HEK293 (cell line): ENCODE measurements at regions not wholly inside any gene's neighbourhood (a gene's known extent, or its start where the extent isn't known, plus 50 kb on each side); places are given as distances from the start of the nearest gene placed in this dataset.

Experiments
- CTCF ChIA-PET: fragments of 350-600 bp; formaldehyde crosslinking; extraction: SDS; loops from one replicate; lab custom pipeline; 2021; ENCODE audit warnings: antibody characterized with exemption; lab: Yijun Ruan, JAX
- POLR2A ChIA-PET: fragments of 300-600 bp; formaldehyde crosslinking; extraction: SDS; loops from one replicate; lab custom pipeline; 2020; ENCODE audit warnings: antibody characterized with exemption, inconsistent platforms; lab: Yijun Ruan, JAX
- H3K27ac ChIP-seq: fragments of 200-500 bp; sonication (Bioruptor generic); 2 replicates; pipeline ENCODE4 v1.5.1; 2014; ENCODE audit warnings: low read depth, low read length, control low read depth, inconsistent platforms; ENCODE audit errors: extremely low read depth
- H3K36me3 ChIP-seq, 2 experiments: fragments of 200-500 bp in 1 of 2; sonication (Bioruptor generic) in 1 of 2; 1 replicate in 1 of 2; 2 replicates in 1 of 2; pipeline ENCODE4 v1.5.1; 2014 to 2017; ENCODE audit warnings: inconsistent platforms in 2 of 2, low read length in 2 of 2; ENCODE audit not compliant: control insufficient read depth in 2 of 2, insufficient read depth in 1 of 2
- H3K4me1 ChIP-seq: fragments of 200-500 bp; sonication (Bioruptor generic); 2 replicates; pipeline ENCODE4 v1.5.1; 2014; ENCODE audit warnings: mild to moderate bottlenecking, low read length, inconsistent platforms; ENCODE audit not compliant: control insufficient read depth, insufficient read depth
- H3K4me3 ChIP-seq: 2 replicates; pipeline ENCODE4 v1.5.1; 2011; ENCODE audit warnings: low read depth, mild to moderate bottlenecking, control low read depth, low read length, moderate library complexity
- H3K9me3 ChIP-seq: fragments of 200-500 bp; sonication (Bioruptor generic); 2 replicates; pipeline ENCODE4 v1.5.1; 2014; ENCODE audit warnings: low read depth, low read length, inconsistent platforms; ENCODE audit not compliant: control insufficient read depth, insufficient read depth
- PRDM6 ChIP-seq: fragments of 450-650 bp; formaldehyde crosslinking; IDR thresholded peaks from 2 replicates; pipeline ENCODE4 v1.5.1; 2017; ENCODE audit warnings: missing biosample characterization, missing genetic modification characterization
- SP2 ChIP-seq: fragments of 450-650 bp; formaldehyde crosslinking; IDR thresholded peaks from 2 replicates; pipeline ENCODE4 v1.5.1; 2016; ENCODE audit warnings: missing biosample characterization, missing genetic modification characterization
- TCF7L2 ChIP-seq: IDR thresholded peaks from 2 replicates; pipeline ENCODE4 v1.6.1; 2011; ENCODE audit warnings: low read depth, mild to moderate bottlenecking, inconsistent platforms, low read length, moderate library complexity, borderline replicate concordance
- WT1 ChIP-seq: fragments of 450-650 bp; formaldehyde crosslinking; IDR thresholded peaks from 2 replicates; pipeline ENCODE4 v1.5.1; 2016; ENCODE audit warnings: missing biosample characterization, missing genetic modification characterization
- YY1 ChIP-seq: fragments of 450-650 bp; formaldehyde crosslinking; IDR thresholded peaks from 2 replicates; pipeline ENCODE4 v1.5.1; 2018; ENCODE audit warnings: missing biosample characterization, missing genetic modification characterization
- ZBTB17 ChIP-seq: fragments of 450-650 bp; formaldehyde crosslinking; IDR thresholded peaks from 2 replicates; pipeline ENCODE4 v1.5.1; 2016; ENCODE audit warnings: missing biosample characterization, missing genetic modification characterization
- ZFP3 ChIP-seq: fragments of 450-650 bp; formaldehyde crosslinking; IDR thresholded peaks from 2 replicates; pipeline ENCODE4 v1.5.1; 2016; ENCODE audit warnings: low read depth, missing biosample characterization, missing genetic modification characterization
- ZFP69B ChIP-seq: fragments of 450-650 bp; formaldehyde crosslinking; IDR thresholded peaks from 2 replicates; pipeline ENCODE4 v1.5.1; 2016; ENCODE audit warnings: missing biosample characterization, missing genetic modification characterization
- ZNF148 ChIP-seq: fragments of 450-650 bp; formaldehyde crosslinking; IDR thresholded peaks from 2 replicates; pipeline ENCODE4 v1.5.0; 2017; ENCODE audit warnings: missing biosample characterization, missing genetic modification characterization, borderline replicate concordance
- ZNF2 ChIP-seq: fragments of 450-650 bp; formaldehyde crosslinking; IDR thresholded peaks from 2 replicates; pipeline ENCODE4 v1.5.1; 2016; ENCODE audit warnings: missing biosample characterization, missing genetic modification characterization
- ZNF302 ChIP-seq: fragments of 450-650 bp; formaldehyde crosslinking; IDR thresholded peaks from 2 replicates; pipeline ENCODE4 v1.5.1; 2016; ENCODE audit warnings: missing biosample characterization, missing genetic modification characterization, low read depth
- ZNF366 ChIP-seq: fragments of 450-650 bp; formaldehyde crosslinking; conservative IDR thresholded peaks from 2 replicates; pipeline ENCODE4 v1.5.1; 2016; ENCODE audit warnings: missing biosample characterization, missing genetic modification characterization
- ZNF398 ChIP-seq: fragments of 450-650 bp; formaldehyde crosslinking; IDR thresholded peaks from 2 replicates; pipeline ENCODE4 v1.5.1; 2017; ENCODE audit warnings: missing biosample characterization, missing genetic modification characterization
- ZNF404 ChIP-seq: fragments of 450-650 bp; formaldehyde crosslinking; IDR thresholded peaks from 2 replicates; pipeline ENCODE4 v1.5.1; 2017; ENCODE audit warnings: missing biosample characterization, missing genetic modification characterization
- ZNF426 ChIP-seq: fragments of 450-650 bp; formaldehyde crosslinking; IDR thresholded peaks from 2 replicates; pipeline ENCODE4 v1.5.1; 2017; ENCODE audit warnings: missing biosample characterization, missing genetic modification characterization, mild to moderate bottlenecking, inconsistent platforms, moderate library complexity
- ZNF473 ChIP-seq: fragments of 450-650 bp; formaldehyde crosslinking; IDR thresholded peaks from 2 replicates; pipeline ENCODE4 v1.5.1; 2017; ENCODE audit warnings: missing biosample characterization, missing genetic modification characterization
- ZNF544 ChIP-seq: fragments of 450-650 bp; formaldehyde crosslinking; IDR thresholded peaks from 2 replicates; pipeline ENCODE4 v1.5.0; 2017; ENCODE audit warnings: missing biosample characterization, missing genetic modification characterization
- ZNF596 ChIP-seq: fragments of 450-650 bp; IDR thresholded peaks from 2 replicates; pipeline ENCODE4 v1.5.0; 2018; ENCODE audit warnings: missing biosample characterization, mild to moderate bottlenecking, missing genetic modification characterization, moderate library complexity
- ZNF639 ChIP-seq: fragments of 450-650 bp; formaldehyde crosslinking; IDR thresholded peaks from 2 replicates; pipeline ENCODE4 v1.5.1; 2016; ENCODE audit warnings: missing biosample characterization, missing genetic modification characterization
- ZSCAN4 ChIP-seq: fragments of 450-650 bp; formaldehyde crosslinking; IDR thresholded peaks from 2 replicates; pipeline ENCODE4 v1.5.1; 2017; ENCODE audit warnings: missing biosample characterization, missing genetic modification characterization
- TF ChIP-seq, protein P1 (sequence below): fragments of 450-650 bp; formaldehyde crosslinking; IDR thresholded peaks from 2 replicates; pipeline ENCODE4 v1.5.1; 2016; ENCODE audit warnings: missing biosample characterization, missing genetic modification characterization, borderline replicate concordance

- ChIA-PET CTCF (no interaction called here), POLR2A (no interaction called here)
- Histone ChIP-seq H3K4me1 (no peaks in the 10 kb centered on the region), H3K36me3 (no peaks in the 10 kb centered on the region), H3K27ac (no peak overlapping the region)
- TF ChIP-seq ZNF148 (no peak), ZNF596 (tag by site-specific recombination) (no peak), ZNF366 (tag by site-specific recombination) (no peak), ZNF544 (tag by site-specific recombination) (no peak), PRDM6 (tag by site-specific recombination) (no peak), ZFP69B (tag by site-specific recombination) (no peak), ZNF2 (tag by site-specific recombination) (no peak), ZNF398 (tag by site-specific recombination) (no peak)
- TF ChIP-seq, protein P1, sequence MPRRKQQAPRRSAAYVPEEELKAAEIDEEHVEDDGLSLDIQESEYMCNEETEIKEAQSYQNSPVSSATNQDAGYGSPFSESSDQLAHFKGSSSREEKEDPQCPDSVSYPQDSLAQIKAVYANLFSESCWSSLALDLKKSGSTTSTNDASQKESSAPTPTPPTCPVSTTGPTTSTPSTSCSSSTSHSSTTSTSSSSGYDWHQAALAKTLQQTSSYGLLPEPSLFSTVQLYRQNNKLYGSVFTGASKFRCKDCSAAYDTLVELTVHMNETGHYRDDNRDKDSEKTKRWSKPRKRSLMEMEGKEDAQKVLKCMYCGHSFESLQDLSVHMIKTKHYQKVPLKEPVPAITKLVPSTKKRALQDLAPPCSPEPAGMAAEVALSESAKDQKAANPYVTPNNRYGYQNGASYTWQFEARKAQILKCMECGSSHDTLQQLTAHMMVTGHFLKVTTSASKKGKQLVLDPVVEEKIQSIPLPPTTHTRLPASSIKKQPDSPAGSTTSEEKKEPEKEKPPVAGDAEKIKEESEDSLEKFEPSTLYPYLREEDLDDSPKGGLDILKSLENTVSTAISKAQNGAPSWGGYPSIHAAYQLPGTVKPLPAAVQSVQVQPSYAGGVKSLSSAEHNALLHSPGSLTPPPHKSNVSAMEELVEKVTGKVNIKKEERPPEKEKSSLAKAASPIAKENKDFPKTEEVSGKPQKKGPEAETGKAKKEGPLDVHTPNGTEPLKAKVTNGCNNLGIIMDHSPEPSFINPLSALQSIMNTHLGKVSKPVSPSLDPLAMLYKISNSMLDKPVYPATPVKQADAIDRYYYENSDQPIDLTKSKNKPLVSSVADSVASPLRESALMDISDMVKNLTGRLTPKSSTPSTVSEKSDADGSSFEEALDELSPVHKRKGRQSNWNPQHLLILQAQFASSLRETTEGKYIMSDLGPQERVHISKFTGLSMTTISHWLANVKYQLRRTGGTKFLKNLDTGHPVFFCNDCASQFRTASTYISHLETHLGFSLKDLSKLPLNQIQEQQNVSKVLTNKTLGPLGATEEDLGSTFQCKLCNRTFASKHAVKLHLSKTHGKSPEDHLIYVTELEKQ (tag by site-specific recombination) = no peak
- TF ChIP-seq, all 188 proteins: peak for 0
- Histone ChIP-seq H3K9me3 (no peaks in the 10 kb centered on the region), H3K4me3 (no peak overlapping the region)
Observed at GRCh38 chr12:125888921-125889320, 823.7 kb downstream of the AACS start.

- Histone ChIP-seq H3K27ac (no peak overlapping the region), H3K36me3 (no peaks in the 10 kb centered on the region), H3K4me3 (no peak overlapping the region), H3K9me3 (no peaks in the 10 kb centered on the region), H3K4me1 (no peaks in the 10 kb centered on the region)
- POLR2A ChIA-PET = no interaction called here
- CTCF ChIA-PET = no interaction called here
- no peak for TF ChIP-seq YY1 (tag by site-specific recombination)
- TF ChIP-seq ZNF426 (tag by site-specific recombination) = no peak
- no peak for TF ChIP-seq ZBTB17
- TF ChIP-seq ZFP3 = no peak
- no peak for TF ChIP-seq ZNF473 (tag by site-specific recombination)
- TF ChIP-seq ZNF404 = no peak
- no peak for TF ChIP-seq SP2 (tag by site-specific recombination)
- TF ChIP-seq ZNF639 (tag by site-specific recombination) = no peak
- no peak for TF ChIP-seq ZSCAN4
- no peak for TF ChIP-seq ZNF302 (tag by site-specific recombination)
- no peak for TF ChIP-seq ZNF398 (tag by site-specific recombination)
- TF ChIP-seq WT1 (tag by site-specific recombination) = no peak
- no peak for TF ChIP-seq TCF7L2
Observed at GRCh38 chr12:125889742-125890141, 824.5 kb downstream of the AACS start.
